H1 (cell line): ENCODE measurements at regions not wholly inside any gene's neighbourhood (a gene's known extent, or its start where the extent isn't known, plus 50 kb on each side); places are given as distances from the start of the nearest gene placed in this dataset.

ENCODE experiments used
- RXRA ChIP-seq: IDR thresholded peaks from 2 replicates; pipeline ENCODE4 v1.6.1; 2011; ENCODE audit warnings: low read depth, mild to moderate bottlenecking, low read length, moderate library complexity; ENCODE audit not compliant: insufficient read depth

- TF ChIP-seq RXRA, result no peak
Measured at GRCh38 chr11:33605703-33606102, 94.9 kb downstream of the C11orf91 start (continued).
